Tibial nerve (tissue), 3 donors: ENCODE measurements at regions not wholly inside any gene's neighbourhood (a gene's known extent, or its start where the extent isn't known, plus 50 kb on each side); places are given as distances from the start of the nearest gene placed in this dataset.

ENCODE experiments used
- CTCF ChIP-seq, 5 experiments: fragments of 200-600 bp in 3 of 5; fragments of 450-650 bp in 2 of 5; sonication (generic) in 3 of 5; IDR thresholded peaks; one replicate each; pipeline ENCODE4 v1.5.1; 2016 to 2019; ENCODE audit warnings: antibody characterized with exemption in 5 of 5, mild to moderate bottlenecking in 3 of 5, moderate library complexity in 2 of 5
- POLR2A ChIP-seq, 2 donors: fragments of 450-650 bp; IDR thresholded peaks; one replicate each; pipeline ENCODE4 v1.6.1; 2017; ENCODE audit warnings: antibody characterized with exemption in 2 of 2, mild to moderate bottlenecking in 2 of 2, moderate library complexity in 2 of 2

GRCh38 chr5:165495829-165496380, 1990.5 kb downstream of the MAT2B start:
- TF ChIP-seq CTCF (IDR thresholded peaks at IDR 0.05), result no peak
- TF ChIP-seq POLR2A (IDR thresholded peaks at IDR 0.05), result no peak
